ENCODE measurements at regions not wholly inside any gene's neighbourhood (a gene's known extent, or its start where the extent isn't known, plus 50 kb on each side); places are given as distances from the start of the nearest gene placed in this dataset.

- H3F3A ChIP-seq (ENCODE audit: insufficient read depth): no peaks in the 10 kb centered on the region
- no peaks in the 10 kb centered on the region for H3K9me2 ChIP-seq (ENCODE audit: insufficient read depth)
- H3K36me3 ChIP-seq (ENCODE audit: low read depth): no peaks in the 10 kb centered on the region
- no peak overlapping the region for H3K27ac ChIP-seq
- H2AFZ ChIP-seq: no peak overlapping the region
- DNase-seq: no peak
- H3K4me3 ChIP-seq: no peak overlapping the region
- H3K4me2 ChIP-seq (ENCODE audit: unreplicated experiment): no peak overlapping the region
- no peaks in the 10 kb centered on the region for H3K79me2 ChIP-seq (ENCODE audit: insufficient read depth)
- no peaks in the 10 kb centered on the region for H3K27me3 ChIP-seq (replicated peaks; ENCODE audit: insufficient read depth)
- H3K9ac ChIP-seq: no peak overlapping the region
- in situ Hi-C loops (cut with MboI): no loop called here
- 84 to 86% methylated on average over 4 of the region's 4 CpGs for WGBS, 2 experiments (ENCODE audit: low coverage in 1 of 2, low lambda C conversion rate in 2 of 2, missing lambda C conversion rate in 2 of 2)
- no peaks in the 10 kb centered on the region for H4K20me1 ChIP-seq (ENCODE audit: insufficient read depth)
- H3K4me1 ChIP-seq (ENCODE audit: insufficient read depth): no peaks in the 10 kb centered on the region
- no peak for TF ChIP-seq EZH2 (IDR thresholded peaks at IDR 0.05; ENCODE audit: insufficient read depth, poor library complexity, severe bottlenecking)
- TF ChIP-seq EZH2phosphoT487 (IDR thresholded peaks at IDR 0.05; ENCODE audit: insufficient read depth, low read depth): no peak
- H3K9me3 ChIP-seq (ENCODE audit: low read depth): no peaks in the 10 kb centered on the region
Measured at GRCh38 chr11:26219183-26220117, 112.5 kb upstream of the ANO3 start.

GRCh38 chr11:26225646-26226045, 106.3 kb upstream of the ANO3 start:
- TF ChIP-seq EZH2phosphoT487 (IDR thresholded peaks at IDR 0.05; ENCODE audit: insufficient read depth, low read depth): no peak
- WGBS, 2 experiments (ENCODE audit: low coverage in 1 of 2, low lambda C conversion rate in 2 of 2, missing lambda C conversion rate in 2 of 2): 97 to 100% methylated on average over 1 of the region's 1 CpG
- H3K9me2 ChIP-seq (ENCODE audit: insufficient read depth): no peaks in the 10 kb centered on the region
- H2AFZ ChIP-seq: peak overlapping the region; percentile 24; the same call in 1 of the 2 replicates
- H3K4me2 ChIP-seq (ENCODE audit: unreplicated experiment): no peak overlapping the region
- peaks cover 38% of the 10 kb centered on the region for H3K4me1 ChIP-seq (ENCODE audit: insufficient read depth)
- H3K4me3 ChIP-seq: no peak overlapping the region
- no peaks in the 10 kb centered on the region for H3K79me2 ChIP-seq (ENCODE audit: insufficient read depth)
- no peak for DNase-seq
- in situ Hi-C loops (cut with MboI): loop anchor here (5.0 kb wide), 1 partner anchor 243 kb away; no protein-coding TSS in a partner anchor
- H3K27ac ChIP-seq: no peak overlapping the region
- no peaks in the 10 kb centered on the region for H3K27me3 ChIP-seq (replicated peaks; ENCODE audit: insufficient read depth)
- no peak overlapping the region for H3K9ac ChIP-seq
- no peaks in the 10 kb centered on the region for H4K20me1 ChIP-seq (ENCODE audit: insufficient read depth)
- H3K36me3 ChIP-seq (ENCODE audit: low read depth): no peaks in the 10 kb centered on the region
- peaks cover 35% of the 10 kb centered on the region for H3F3A ChIP-seq (ENCODE audit: insufficient read depth)
- H3K9me3 ChIP-seq (ENCODE audit: low read depth): no peaks in the 10 kb centered on the region

- no peaks in the 10 kb centered on the region for H4K20me1 ChIP-seq (ENCODE audit: insufficient read depth)
- peak; percentile 91 for DNase-seq
- H3K4me1 ChIP-seq (ENCODE audit: insufficient read depth): peaks cover 52% of the 10 kb centered on the region
- H3K36me3 ChIP-seq (ENCODE audit: low read depth): no peaks in the 10 kb centered on the region
- H3K9me2 ChIP-seq (ENCODE audit: insufficient read depth): no peaks in the 10 kb centered on the region
- peak overlapping the region; percentile 85 for H3K4me2 ChIP-seq (ENCODE audit: unreplicated experiment)
- peak overlapping the region; percentile 91 for H3K27ac ChIP-seq
- H3F3A ChIP-seq (ENCODE audit: insufficient read depth): peaks cover 50% of the 10 kb centered on the region
- peak overlapping the region; percentile 36 for H3K9ac ChIP-seq
- TF ChIP-seq EZH2phosphoT487 (IDR thresholded peaks at IDR 0.05; ENCODE audit: insufficient read depth, low read depth): no peak
- TF ChIP-seq EZH2 (IDR thresholded peaks at IDR 0.05; ENCODE audit: insufficient read depth, poor library complexity, severe bottlenecking): no peak
- H3K79me2 ChIP-seq (ENCODE audit: insufficient read depth): no peaks in the 10 kb centered on the region
- no peaks in the 10 kb centered on the region for H3K27me3 ChIP-seq (replicated peaks; ENCODE audit: insufficient read depth)
- in situ Hi-C loops (cut with MboI): loop anchor here (5.0 kb wide), 1 partner anchor 245 kb away; no protein-coding TSS in a partner anchor
- no peaks in the 10 kb centered on the region for H3K9me3 ChIP-seq (ENCODE audit: low read depth)
- H2AFZ ChIP-seq: peak overlapping the region; percentile 81
- H3K4me3 ChIP-seq: peak overlapping the region; percentile 52
- WGBS, 2 experiments (ENCODE audit: low coverage in 1 of 2, low lambda C conversion rate in 2 of 2, missing lambda C conversion rate in 2 of 2): 1% methylated on average over 5 of the region's 5 CpGs
Measured at GRCh38 chr11:26227301-26227746, 104.6 kb upstream of the ANO3 start.

GRCh38 chr11:26227883-26228502, 103.9 kb upstream of the ANO3 start:
- Histone ChIP-seq H2AFZ (no peak overlapping the region), H3K9ac (0 out of 2 replicates have a peak overlapping the region, but pooled peaks have one; percentile 18), H3K27me3 (replicated peaks; ENCODE audit: insufficient read depth) (no peaks in the 10 kb centered on the region), H3K9me3 (ENCODE audit: low read depth) (no peaks in the 10 kb centered on the region), H3K79me2 (ENCODE audit: insufficient read depth) (no peaks in the 10 kb centered on the region), H4K20me1 (ENCODE audit: insufficient read depth) (no peaks in the 10 kb centered on the region), H3F3A (ENCODE audit: insufficient read depth) (peaks cover 50% of the 10 kb centered on the region), H3K4me3 (no peak overlapping the region), H3K4me1 (ENCODE audit: insufficient read depth) (peaks cover 52% of the 10 kb centered on the region), H3K4me2 (ENCODE audit: unreplicated experiment) (peak overlapping the region; percentile 85), H3K27ac (peak overlapping the region; percentile 91), H3K36me3 (ENCODE audit: low read depth) (no peaks in the 10 kb centered on the region), H3K9me2 (ENCODE audit: insufficient read depth) (no peaks in the 10 kb centered on the region)
- no peak for TF ChIP-seq EZH2 (IDR thresholded peaks at IDR 0.05; ENCODE audit: insufficient read depth, poor library complexity, severe bottlenecking)
- TF ChIP-seq EZH2phosphoT487 (IDR thresholded peaks at IDR 0.05; ENCODE audit: insufficient read depth, low read depth): no peak
- DNase-seq: no peak
- in situ Hi-C loops (cut with MboI): loop anchor here (5.0 kb wide), 1 partner anchor 246 kb away; no protein-coding TSS in a partner anchor
- 80% methylated on average over 3 of the region's 3 CpGs for WGBS, 2 experiments (ENCODE audit: low coverage in 1 of 2, low lambda C conversion rate in 2 of 2, missing lambda C conversion rate in 2 of 2)

Data from GM23248 (cell line).